NK-92 (cell line): ENCODE measurements at regions not wholly inside any gene's neighbourhood (a gene's known extent, or its start where the extent isn't known, plus 50 kb on each side); places are given as distances from the start of the nearest gene placed in this dataset.
"Not testable (repeated sequence)": the region's sequence is repeated elsewhere in the genome, so short reads cannot be mapped to it uniquely, and the experiment has no call there.

Experiments
- DNase-seq: peaks from one replicate; lab custom pipeline; 2025; ENCODE audit not compliant: unreplicated experiment; lab: John Stamatoyannopoulos, UW

- no peak for DNase-seq
Observed at GRCh38 chr7:68058014-68058413, 1061.4 kb downstream of the TYW1 start.

- no peak for DNase-seq
Observed at GRCh38 chr7:68063171-68063570, 1066.5 kb downstream of the TYW1 start.

GRCh38 chr7:68065581-68065980 lies 1068.9 kb downstream of the TYW1 start:
- DNase-seq: no peak

- DNase-seq: no peak
Observed at GRCh38 chr7:68067845-68068244, 1071.2 kb downstream of the TYW1 start.

DNA sequence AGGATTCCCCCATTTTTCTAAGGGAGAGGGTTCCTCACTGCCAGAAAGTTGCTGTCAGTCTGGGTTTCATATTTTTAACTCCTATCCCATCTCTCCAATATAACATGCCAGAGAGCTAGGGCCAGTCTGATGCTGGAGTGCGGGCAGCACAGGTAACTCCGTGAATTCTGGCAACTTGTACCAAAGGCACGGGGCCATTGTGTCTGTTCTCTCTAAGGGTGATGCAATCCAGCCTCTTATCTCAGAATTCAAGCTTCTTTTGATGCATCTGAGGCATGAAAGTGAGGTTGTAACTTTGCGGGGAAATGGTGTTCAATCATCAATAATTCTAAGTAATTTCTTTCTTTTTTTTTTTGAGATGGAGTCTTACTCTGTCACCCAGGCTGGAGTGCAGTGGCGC lies 1074.4 kb downstream of the TYW1 start:
- DNase-seq: no peak

- no peak for DNase-seq
Observed at GRCh38 chr7:68073701-68074100, 1077.1 kb downstream of the TYW1 start.

GRCh38 chr7:68074242-68074641 lies 1077.6 kb downstream of the TYW1 start:
- DNase-seq: no peak

DNA sequence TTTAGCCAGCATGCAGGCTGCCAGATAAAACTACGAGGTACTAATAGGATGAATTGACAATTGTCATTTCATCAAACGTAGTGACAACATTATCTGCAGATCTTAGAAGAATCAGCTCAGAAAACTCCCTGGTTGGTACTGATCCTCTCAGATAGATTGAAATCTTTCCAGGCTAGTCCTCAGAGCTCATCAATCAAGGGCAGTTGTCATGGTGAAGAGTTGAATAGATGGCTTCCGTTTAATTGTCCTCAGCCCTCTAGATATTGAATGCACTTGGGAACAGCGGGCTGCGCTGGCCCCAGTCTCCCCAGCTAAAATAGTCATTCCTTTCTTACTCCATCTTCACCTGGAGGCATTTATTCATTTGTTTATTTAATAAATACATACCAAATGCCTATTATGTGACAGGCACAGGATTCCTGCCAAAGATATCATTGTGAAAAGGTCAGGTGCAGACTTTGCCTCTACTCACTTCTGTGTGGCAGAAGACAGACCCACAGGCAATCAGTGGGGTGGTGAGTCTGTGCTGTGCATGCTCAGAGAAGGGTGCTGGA lies 1081.6 kb downstream of the TYW1 start:
- no peak for DNase-seq

DNA sequence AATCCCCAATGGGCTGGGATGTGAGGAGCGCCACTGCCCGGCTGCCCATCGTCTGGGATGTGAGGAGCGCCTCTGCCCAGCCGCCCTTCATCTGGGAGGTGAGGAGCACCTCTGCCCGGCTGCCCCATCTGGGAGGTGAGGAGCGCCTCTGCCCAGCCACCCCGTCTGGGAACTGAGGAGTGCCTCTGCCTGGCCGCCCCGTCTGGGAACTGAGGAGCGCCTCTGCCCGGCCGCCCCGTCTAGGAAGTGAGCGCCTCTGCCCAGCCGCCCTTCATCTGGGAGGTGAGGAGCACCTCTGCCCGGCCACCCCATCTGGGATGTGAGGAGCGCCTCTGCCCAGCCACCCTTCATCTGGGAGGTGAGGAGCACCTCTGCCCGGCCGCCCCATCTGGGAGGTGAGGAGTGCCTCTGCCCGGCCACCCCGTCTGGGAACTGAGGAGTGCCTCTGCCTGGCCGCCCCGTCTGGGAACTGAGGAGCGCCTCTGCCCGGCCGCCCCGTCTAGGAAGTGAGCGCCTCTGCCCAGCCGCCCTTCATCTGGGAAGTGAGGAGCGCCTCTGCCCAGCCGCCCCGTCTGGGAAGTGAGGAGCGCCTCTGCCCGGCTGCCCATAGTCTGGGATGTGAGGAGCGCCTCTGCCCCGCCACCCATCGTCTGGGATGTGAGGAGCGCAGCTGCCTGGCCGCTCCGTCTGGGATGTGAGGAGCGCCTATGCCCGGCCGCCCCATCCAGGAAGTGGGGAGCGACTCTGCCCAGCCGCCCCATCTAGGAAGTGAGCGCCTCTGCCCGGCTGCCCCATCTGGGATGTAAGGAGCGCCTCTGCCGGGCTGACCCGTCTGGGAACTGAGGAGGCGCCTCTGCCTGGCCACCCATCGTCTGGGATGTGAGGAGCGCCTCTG lies 1085.7 kb downstream of the TYW1 start:
- DNase-seq: not testable (repeated sequence)

GRCh38 chr7:68082961-68083657 lies 1086.5 kb downstream of the TYW1 start:
- not testable (repeated sequence) for DNase-seq

- no peak for DNase-seq
Observed at GRCh38 chr7:68087401-68087800, 1090.8 kb downstream of the TYW1 start.

DNA sequence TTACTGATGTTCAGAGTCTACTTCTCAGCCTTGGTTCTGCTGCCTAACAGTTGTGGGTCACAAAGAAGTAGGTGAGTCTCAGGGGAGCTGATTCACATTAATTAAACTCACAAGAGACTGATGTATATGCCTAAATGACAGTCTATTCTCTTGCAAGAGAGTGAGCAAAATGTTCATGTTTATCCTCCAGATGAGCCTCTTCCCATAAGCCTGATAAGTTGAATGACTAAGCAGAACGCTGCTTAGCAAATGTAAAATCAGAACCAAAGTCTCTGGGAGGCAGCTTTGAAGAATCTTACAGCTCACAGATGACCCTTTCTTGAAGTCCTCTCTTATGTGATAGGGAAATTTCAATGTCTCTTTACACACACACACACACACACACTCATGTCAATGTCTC lies 1092.2 kb downstream of the TYW1 start:
- DNase-seq: no peak

GRCh38 chr7:68090256-68090655 lies 1093.6 kb downstream of the TYW1 start:
- not testable (repeated sequence) for DNase-seq

DNA sequence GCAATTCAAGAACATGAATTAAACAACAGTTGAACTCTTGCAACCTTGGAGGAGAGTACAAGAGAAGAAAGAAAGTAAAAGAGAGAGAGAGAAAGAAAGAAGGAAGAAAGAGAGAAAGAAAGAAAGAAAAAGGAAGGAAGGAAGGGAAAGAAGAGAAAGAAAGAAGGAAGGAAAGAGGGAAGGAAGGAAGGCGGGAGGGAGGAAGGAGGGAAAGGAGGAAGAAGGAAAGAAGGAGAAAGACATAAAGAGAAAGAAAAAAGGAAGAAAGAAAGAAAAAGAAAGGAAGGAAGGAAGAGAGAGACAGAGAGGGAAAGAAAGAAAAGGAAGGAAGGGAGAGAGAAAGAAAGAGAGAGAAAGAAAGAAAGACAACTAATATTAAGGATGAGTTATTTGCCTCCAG lies 1106.7 kb downstream of the TYW1 start:
- no peak for DNase-seq

GRCh38 chr7:68107261-68107660 lies 1110.6 kb downstream of the TYW1 start:
- no peak for DNase-seq

DNA sequence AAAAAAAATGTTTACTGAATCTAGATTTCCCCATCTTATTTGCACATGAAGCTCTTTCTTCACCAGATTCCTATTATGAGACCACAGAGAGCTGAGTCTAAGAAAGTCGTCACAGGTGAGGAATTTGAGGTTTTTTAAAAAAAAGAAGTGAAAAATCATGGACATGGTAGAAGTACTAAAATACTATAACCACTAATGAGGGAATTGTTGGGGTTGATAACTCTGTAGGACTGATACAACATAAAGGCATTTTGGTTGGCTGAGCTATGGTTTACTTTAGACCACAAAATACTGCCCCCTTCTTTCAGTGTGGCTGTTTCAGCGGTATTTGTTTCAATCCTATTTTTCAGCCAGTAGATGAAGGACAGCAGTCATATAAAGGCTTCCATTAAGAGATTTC lies 1111.3 kb downstream of the TYW1 start:
- DNase-seq: no peak

DNA sequence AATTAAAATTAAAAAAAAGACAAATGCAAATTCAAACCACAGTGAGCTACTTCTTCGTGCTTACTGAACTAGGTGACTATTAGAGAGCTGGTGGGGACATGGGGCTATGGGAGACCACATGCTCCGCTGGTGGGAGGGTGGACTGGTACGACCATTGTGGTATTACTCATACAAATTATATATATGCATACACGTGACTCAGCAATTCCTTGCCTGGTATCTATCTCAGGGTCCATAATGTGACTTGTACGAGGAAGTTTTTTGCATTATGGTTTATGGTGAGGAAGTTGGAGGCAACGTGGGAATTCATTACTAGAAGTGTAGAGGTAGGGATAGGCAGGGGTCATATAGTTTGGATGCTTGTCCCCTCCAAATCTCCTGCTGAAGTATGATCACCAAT lies 1112.7 kb downstream of the TYW1 start:
- no peak for DNase-seq

DNA sequence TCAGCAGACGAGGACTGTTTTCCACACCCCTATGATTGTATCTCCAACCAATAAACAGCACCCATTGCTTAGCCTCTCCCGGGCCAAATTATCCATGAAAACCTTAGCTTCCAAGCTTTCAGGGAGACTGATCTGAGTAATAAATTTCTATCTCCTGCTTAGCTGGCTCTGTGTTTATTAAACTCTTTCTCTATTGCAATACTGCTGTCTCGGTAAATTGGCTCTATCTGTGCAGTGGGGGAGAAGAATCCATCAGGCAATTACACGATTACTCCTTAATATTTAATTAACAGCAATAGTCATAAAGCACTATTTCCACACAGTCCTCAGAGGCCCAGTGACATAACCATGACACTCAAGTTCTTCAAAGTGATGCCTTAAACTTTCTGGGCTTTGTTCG lies 1122.8 kb downstream of the TYW1 start:
- DNase-seq: no peak

- no peak for DNase-seq
Observed at GRCh38 chr7:68121056-68121455, 1124.4 kb downstream of the TYW1 start.

GRCh38 chr7:68121655-68122054 lies 1125.0 kb downstream of the TYW1 start:
- no peak for DNase-seq

- DNase-seq: no peak
Observed at GRCh38 chr7:68122801-68123200, 1126.2 kb downstream of the TYW1 start.

- DNase-seq: no peak
Observed at GRCh38 chr7:68125168-68125567, 1128.5 kb downstream of the TYW1 start.
